ENCODE measurements at regions not wholly inside any gene's neighbourhood (a gene's known extent, or its start where the extent isn't known, plus 50 kb on each side); places are given as distances from the start of the nearest gene placed in this dataset.

- no peaks in the 10 kb centered on the region for H3F3A ChIP-seq (ENCODE audit: insufficient read depth)
Observed at GRCh38 chr2:51258301-51258700, 226.4 kb upstream of the NRXN1 start.

GRCh38 chr2:51256736-51257135, 224.8 kb upstream of the NRXN1 start:
- H3K79me2 ChIP-seq (ENCODE audit: insufficient read depth, low read length), result no peaks in the 10 kb centered on the region
- H3K4me3 ChIP-seq (ENCODE audit: insufficient read depth, low read length, poor library complexity, severe bottlenecking), result no peak overlapping the region
- no peaks in the 10 kb centered on the region for H3F3A ChIP-seq (ENCODE audit: insufficient read depth)
- no peaks in the 10 kb centered on the region for H3K9me2 ChIP-seq (replicated peaks; ENCODE audit: insufficient read depth, low read length)
- H2AFZ ChIP-seq (ENCODE audit: low read depth, low read length, severe bottlenecking), result no peak overlapping the region
- no peaks in the 10 kb centered on the region for H3K9me3 ChIP-seq (ENCODE audit: insufficient read depth, low read length)
- H3K4me2 ChIP-seq (ENCODE audit: low read depth, low read length, poor library complexity, severe bottlenecking), result no peak overlapping the region
- H3K27ac ChIP-seq (ENCODE audit: low read depth, low read length), result no peak overlapping the region
- H3K9ac ChIP-seq (ENCODE audit: low read length), result no peak overlapping the region
- no peaks in the 10 kb centered on the region for H3K36me3 ChIP-seq (ENCODE audit: low read length)
- no peaks in the 10 kb centered on the region for H4K20me1 ChIP-seq (ENCODE audit: low read depth, low read length)
- TF ChIP-seq CTCF (IDR thresholded peaks at IDR 0.05; ENCODE audit: insufficient read depth, low read length, poor library complexity, severe bottlenecking), result no peak
- no peak for TF ChIP-seq EZH2phosphoT487 (conservative IDR thresholded peaks at IDR 0.05; ENCODE audit: low read length)
- no peaks in the 10 kb centered on the region for H3K27me3 ChIP-seq (ENCODE audit: low read length)

More at GRCh38 chr2:51258301-51258700, 226.4 kb upstream of the NRXN1 start:
- Histone ChIP-seq H4K20me1 (ENCODE audit: low read depth, low read length) (no peaks in the 10 kb centered on the region), H3K4me2 (ENCODE audit: low read depth, low read length, poor library complexity, severe bottlenecking) (no peak overlapping the region), H3K9ac (ENCODE audit: low read length) (no peak overlapping the region), H3K79me2 (ENCODE audit: insufficient read depth, low read length) (no peaks in the 10 kb centered on the region), H3K36me3 (ENCODE audit: low read length) (no peaks in the 10 kb centered on the region), H3K27ac (ENCODE audit: low read depth, low read length) (no peak overlapping the region), H3K4me3 (ENCODE audit: insufficient read depth, low read length, poor library complexity, severe bottlenecking) (no peak overlapping the region), H3K9me2 (replicated peaks; ENCODE audit: insufficient read depth, low read length) (no peaks in the 10 kb centered on the region), H3K9me3 (ENCODE audit: insufficient read depth, low read length) (no peaks in the 10 kb centered on the region), H2AFZ (ENCODE audit: low read depth, low read length, severe bottlenecking) (no peak overlapping the region), H3K27me3 (ENCODE audit: low read length) (no peaks in the 10 kb centered on the region)
- TF ChIP-seq CTCF (IDR thresholded peaks at IDR 0.05; ENCODE audit: insufficient read depth, low read length, poor library complexity, severe bottlenecking) (no peak), EZH2phosphoT487 (conservative IDR thresholded peaks at IDR 0.05; ENCODE audit: low read length) (no peak)

- Histone ChIP-seq H3K9ac (ENCODE audit: low read length) (no peak overlapping the region), H2AFZ (ENCODE audit: low read depth, low read length, severe bottlenecking) (no peak overlapping the region), H3K9me2 (replicated peaks; ENCODE audit: insufficient read depth, low read length) (no peaks in the 10 kb centered on the region), H3K4me2 (ENCODE audit: low read depth, low read length, poor library complexity, severe bottlenecking) (no peak overlapping the region), H3K27ac (ENCODE audit: low read depth, low read length) (no peak overlapping the region), H3K36me3 (ENCODE audit: low read length) (no peaks in the 10 kb centered on the region), H3F3A (ENCODE audit: insufficient read depth) (no peaks in the 10 kb centered on the region), H3K4me3 (ENCODE audit: insufficient read depth, low read length, poor library complexity, severe bottlenecking) (no peak overlapping the region), H4K20me1 (ENCODE audit: low read depth, low read length) (no peaks in the 10 kb centered on the region), H3K27me3 (ENCODE audit: low read length) (no peaks in the 10 kb centered on the region), H3K9me3 (ENCODE audit: insufficient read depth, low read length) (no peaks in the 10 kb centered on the region), H3K79me2 (ENCODE audit: insufficient read depth, low read length) (no peaks in the 10 kb centered on the region)
- TF ChIP-seq EZH2phosphoT487 (conservative IDR thresholded peaks at IDR 0.05; ENCODE audit: low read length) (no peak), CTCF (IDR thresholded peaks at IDR 0.05; ENCODE audit: insufficient read depth, low read length, poor library complexity, severe bottlenecking) (no peak)
Observed at GRCh38 chr2:51251356-51251755, 219.4 kb upstream of the NRXN1 start.

Data from SU-DHL-6 (cell line).